Esophagus muscularis mucosa (tissue), 4 donors: ENCODE measurements at regions not wholly inside any gene's neighbourhood (a gene's known extent, or its start where the extent isn't known, plus 50 kb on each side); places are given as distances from the start of the nearest gene placed in this dataset.

Experiments
- CTCF ChIP-seq, 3 experiments: fragments of 200-600 bp in 2 of 3; fragments of 450-650 bp in 1 of 3; sonication (generic) in 2 of 3; IDR thresholded peaks; one replicate each; pipeline ENCODE4 v1.5.1; 2017 to 2019; ENCODE audit warnings: antibody characterized with exemption in 3 of 3, mild to moderate bottlenecking in 2 of 3, moderate library complexity in 1 of 3
- EP300 ChIP-seq: sonication (generic); formaldehyde crosslinking; IDR thresholded peaks from one replicate; pipeline ENCODE4 v1.6.1; 2017; ENCODE audit warnings: antibody characterized with exemption
- POLR2A ChIP-seq: fragments of 450-650 bp; IDR thresholded peaks from one replicate; pipeline ENCODE4 v1.6.1; 2017; ENCODE audit warnings: antibody characterized with exemption, moderate library complexity, mild to moderate bottlenecking, low read depth
- POLR2AphosphoS5 ChIP-seq, 2 donors: sonication (generic); formaldehyde crosslinking; IDR thresholded peaks; one replicate each; pipeline ENCODE4 v1.6.1; 2017; ENCODE audit warnings: antibody characterized with exemption in 2 of 2

- no peak for TF ChIP-seq POLR2A
- TF ChIP-seq CTCF (IDR thresholded peaks at IDR 0.05) = no peak
- TF ChIP-seq POLR2AphosphoS5 (IDR thresholded peaks at IDR 0.05) = no peak
- no peak for TF ChIP-seq EP300
Measured at GRCh38 chr2:217302856-217303255, 443.0 kb upstream of the TNP1 start.
